NCI-H526 treated with DMSO at 0.1 percent for 48 hours (cell line): ENCODE measurements at regions not wholly inside any gene's neighbourhood (a gene's known extent, or its start where the extent isn't known, plus 50 kb on each side); places are given as distances from the start of the nearest gene placed in this dataset.

Source experiments
- DNase-seq: peaks from one replicate; lab custom pipeline; 2025; lab: John Stamatoyannopoulos, UW

GRCh38 chr13:78334059-78334458, 269.3 kb downstream of the POU4F1 start:
- no peak for DNase-seq

- DNase-seq: no peak
Measured at GRCh38 chr13:78326633-78327032, 276.7 kb downstream of the POU4F1 start.

GRCh38 chr13:78325585-78325984, 277.8 kb downstream of the POU4F1 start:
- no peak for DNase-seq

- no peak for DNase-seq
Measured at GRCh38 chr13:78323848-78324247, 279.5 kb downstream of the POU4F1 start.

- no peak for DNase-seq
Measured at GRCh38 chr13:78323040-78323439, 280.3 kb downstream of the POU4F1 start.

- DNase-seq: no peak
Measured at GRCh38 chr13:78319101-78319627, 284.2 kb downstream of the POU4F1 start.

- peak; percentile 46 for DNase-seq
Measured at GRCh38 chr13:78317030-78317429, 286.3 kb downstream of the POU4F1 start.

GRCh38 chr13:78309497-78310180, 293.7 kb downstream of the POU4F1 start:
- peak; percentile 16 for DNase-seq

GRCh38 chr13:78306519-78307206, 296.7 kb downstream of the POU4F1 start:
- DNase-seq: no peak

GRCh38 chr13:78305171-78305570, 298.2 kb downstream of the POU4F1 start:
- no peak for DNase-seq

GRCh38 chr13:78299832-78300623, 303.3 kb downstream of the POU4F1 start:
- no peak for DNase-seq

- no peak for DNase-seq
Measured at GRCh38 chr13:78298657-78299056, 304.7 kb downstream of the POU4F1 start.

- DNase-seq: no peak
Measured at GRCh38 chr13:78286748-78287147, 316.6 kb downstream of the POU4F1 start.

- no peak for DNase-seq
Measured at GRCh38 chr13:78265098-78265497, 338.3 kb downstream of the POU4F1 start.

- no peak for DNase-seq
Measured at GRCh38 chr13:78258304-78258703, 339.7 kb upstream of the EDNRB start.

- no peak for DNase-seq
Measured at GRCh38 chr13:78256484-78256883, 337.9 kb upstream of the EDNRB start.

GRCh38 chr13:78254113-78254512, 335.5 kb upstream of the EDNRB start:
- DNase-seq: no peak

- no peak for DNase-seq
Measured at GRCh38 chr13:78247362-78247761, 328.7 kb upstream of the EDNRB start.

GRCh38 chr13:78241278-78241919, 322.8 kb upstream of the EDNRB start:
- peak; percentile 83 for DNase-seq

- DNase-seq: no peak
Measured at GRCh38 chr13:78239714-78240113, 321.1 kb upstream of the EDNRB start.

GRCh38 chr13:78238911-78239310, 320.3 kb upstream of the EDNRB start:
- DNase-seq: no peak

- DNase-seq: peak; percentile 98
Measured at GRCh38 chr13:78228940-78229339, 310.3 kb upstream of the EDNRB start.
